Keratinocyte (primary cell): ENCODE measurements at regions not wholly inside any gene's neighbourhood (a gene's known extent, or its start where the extent isn't known, plus 50 kb on each side); places are given as distances from the start of the nearest gene placed in this dataset.

Source experiments
- DNase-seq: peaks from one replicate; pipeline ENCODE4 v3.0.0-alpha.2; 2011; ENCODE audit warnings: low read depth, missing footprints, low spot score
- FAIRE-seq: peaks from 2 replicates; lab custom pipeline; 2011; peaks lifted over from hg19 to GRCh38; lab: Jason Lieb, UNC
- H2AFZ ChIP-seq: 2 replicates; pipeline ENCODE4 v1.6.0; 2012; ENCODE audit warnings: low read length, control low read depth, inconsistent platforms; ENCODE audit not compliant: control insufficient read depth
- H3K27ac ChIP-seq: 2 replicates; pipeline ENCODE4 v1.5.1; 2011; ENCODE audit warnings: low read length; ENCODE audit not compliant: control insufficient read depth, insufficient read depth
- H3K27me3 ChIP-seq: 3 replicates; pipeline ENCODE4 v1.6.0; 2011; ENCODE audit warnings: low read length; ENCODE audit not compliant: control insufficient read depth, insufficient read depth; ENCODE audit errors: extremely low read depth
- H3K36me3 ChIP-seq, 2 experiments: 2 replicates in 1 of 2; 3 replicates in 1 of 2; pipeline ENCODE4 v1.5.1; 2011; ENCODE audit warnings: low read length in 2 of 2, mild to moderate bottlenecking in 1 of 2; ENCODE audit not compliant: control insufficient read depth in 2 of 2, insufficient read depth in 2 of 2; ENCODE audit errors: extremely low read depth in 1 of 2
- H3K4me1 ChIP-seq: 3 replicates; pipeline ENCODE4 v1.5.1; 2011; ENCODE audit warnings: low read length; ENCODE audit not compliant: control insufficient read depth, insufficient read depth; ENCODE audit errors: extremely low read depth
- H3K4me2 ChIP-seq: 3 replicates; pipeline ENCODE4 v1.6.0; 2011; ENCODE audit warnings: low read depth, low read length; ENCODE audit not compliant: control insufficient read depth, insufficient read depth; ENCODE audit errors: extremely low read depth
- H3K4me3 ChIP-seq, 3 experiments: fragments of 200-600 bp in 1 of 3; sonication (generic) in 1 of 3; 2 replicates in 2 of 3; 3 replicates in 1 of 3; pipeline ENCODE4 v1.5.1; 2011 to 2016; ENCODE audit warnings: low read length in 3 of 3, mild to moderate bottlenecking in 3 of 3, control low read depth in 2 of 3, inconsistent platforms in 1 of 3, low read depth in 1 of 3, mixed read lengths in 1 of 3, mixed run types in 1 of 3, moderate library complexity in 1 of 3; ENCODE audit not compliant: control insufficient read depth in 2 of 3, insufficient read depth in 2 of 3; ENCODE audit errors: extremely low read depth in 1 of 3
- H3K79me2 ChIP-seq: 2 replicates; pipeline ENCODE4 v1.6.0; 2012; ENCODE audit warnings: low read length; ENCODE audit not compliant: control insufficient read depth, insufficient read depth
- H3K9ac ChIP-seq: 3 replicates; pipeline ENCODE4 v1.6.0; 2011; ENCODE audit warnings: low read length; ENCODE audit not compliant: control insufficient read depth, insufficient read depth; ENCODE audit errors: extremely low read depth
- H3K9me1 ChIP-seq: 3 replicates; pipeline ENCODE4 v1.6.0; 2011; ENCODE audit warnings: low read length; ENCODE audit not compliant: control insufficient read depth, insufficient read depth; ENCODE audit errors: extremely low read depth
- H3K9me3 ChIP-seq: 2 replicates; pipeline ENCODE4 v1.5.1; 2012; ENCODE audit warnings: low read depth, low read length; ENCODE audit not compliant: control insufficient read depth
- H4K20me1 ChIP-seq: 3 replicates; pipeline ENCODE4 v1.6.0; 2011; ENCODE audit warnings: low read length; ENCODE audit not compliant: control insufficient read depth, insufficient read depth; ENCODE audit errors: extremely low read depth
- CTCF ChIP-seq, 3 experiments: IDR thresholded peaks in 1 of 3; conservative IDR thresholded peaks in 1 of 3; optimal IDR thresholded peaks in 1 of 3; 2 replicates in 2 of 3; 3 replicates in 1 of 3; pipeline versions ENCODE3 to v1.5.1; 2011; ENCODE audit warnings: low read length in 3 of 3, mild to moderate bottlenecking in 3 of 3, moderate library complexity in 2 of 3, control low read depth in 1 of 3, inconsistent platforms in 1 of 3; ENCODE audit not compliant: insufficient read depth in 2 of 3; ENCODE audit errors: extremely low read depth in 1 of 3
- EZH2 ChIP-seq: IDR thresholded peaks from one replicate; pipeline ENCODE4 v1.6.1; 2012; ENCODE audit warnings: inconsistent platforms, mild to moderate bottlenecking, low read length, moderate library complexity
- dilution Hi-C: fragments of 300-500 bp; cut with MboI; formaldehyde crosslinking; loops from one replicate; pipeline ENCODE4 v1.7.0; 2020; ENCODE audit warnings: low sequenced_read_pairs; ENCODE audit not compliant: extremely low pct_ligation_motif_present

GRCh38 chr22:22374579-22374978, 130.0 kb downstream of the VPREB1 start:
- no peaks in the 10 kb centered on the region for H3K9me1 ChIP-seq
- FAIRE-seq (no peak), DNase-seq (no peak)
- H3K27me3 ChIP-seq: peaks cover 8% of the 10 kb centered on the region
- no peaks in the 10 kb centered on the region for H3K4me1 ChIP-seq
- no peaks in the 10 kb centered on the region for H3K36me3 ChIP-seq
- no peak overlapping the region for H3K9ac ChIP-seq
- no peaks in the 10 kb centered on the region for H3K79me2 ChIP-seq
- no peak overlapping the region for H3K4me2 ChIP-seq
- no peak overlapping the region for H3K4me3 ChIP-seq
- TF ChIP-seq EZH2: no peak
- no peak for TF ChIP-seq CTCF (optimal IDR thresholded peaks at IDR 0.05 in 1 of 3, IDR thresholded peaks at IDR 0.05 in 1 of 3, conservative IDR thresholded peaks at IDR 0.05 in 1 of 3; ENCODE audit: extremely low read depth in 1 of 3, insufficient read depth in 2 of 3, low read length in 3 of 3)
- H3K27ac ChIP-seq: no peak overlapping the region
- H3K9me3 ChIP-seq: no peaks in the 10 kb centered on the region
- dilution Hi-C loops: no loop called here
- H2AFZ ChIP-seq: no peak overlapping the region
- no peaks in the 10 kb centered on the region for H4K20me1 ChIP-seq

- Histone ChIP-seq H3K9me3 (no peaks in the 10 kb centered on the region), H3K36me3 (no peaks in the 10 kb centered on the region), H3K9me1 (no peaks in the 10 kb centered on the region), H3K27ac (no peak overlapping the region), H3K27me3 (peaks cover 8% of the 10 kb centered on the region), H3K4me2 (no peak overlapping the region), H3K9ac (no peak overlapping the region), H2AFZ (no peak overlapping the region), H3K4me3 (no peak overlapping the region), H3K79me2 (no peaks in the 10 kb centered on the region), H4K20me1 (no peaks in the 10 kb centered on the region), H3K4me1 (no peaks in the 10 kb centered on the region)
- dilution Hi-C loops: no loop called here
- FAIRE-seq (no peak), DNase-seq (no peak)
- TF ChIP-seq CTCF (optimal IDR thresholded peaks at IDR 0.05 in 1 of 3, IDR thresholded peaks at IDR 0.05 in 1 of 3, conservative IDR thresholded peaks at IDR 0.05 in 1 of 3; ENCODE audit: extremely low read depth in 1 of 3, insufficient read depth in 2 of 3, low read length in 3 of 3) (no peak), EZH2 (no peak)
Observed at GRCh38 chr22:22375576-22376351, 131.2 kb downstream of the VPREB1 start.
